Type B pancreatic cell (in vitro differentiated cells): ENCODE measurements at regions not wholly inside any gene's neighbourhood (a gene's known extent, or its start where the extent isn't known, plus 50 kb on each side); places are given as distances from the start of the nearest gene placed in this dataset.

Experiments used
- DNase-seq: peaks from one replicate; pipeline ENCODE4 v3.0.0; 2021; ENCODE audit warnings: mixed read lengths; ENCODE audit not compliant: unreplicated experiment; ENCODE audit errors: extremely low spot score
- H3K27ac Mint-ChIP-seq: 2 replicates; pipeline ENCODE4 v1.8.0; 2021; ENCODE audit warnings: mild to moderate bottlenecking, mixed read lengths
- H3K27me3 Mint-ChIP-seq: 2 replicates; pipeline ENCODE4 v1.8.0; 2021; ENCODE audit warnings: mixed read lengths
- H3K36me3 Mint-ChIP-seq: 2 replicates; pipeline ENCODE4 v1.8.0; 2021; ENCODE audit warnings: mixed read lengths
- H3K4me1 Mint-ChIP-seq: one replicate; pipeline ENCODE4 v1.8.0; 2021; ENCODE audit warnings: mixed read lengths; ENCODE audit not compliant: unreplicated experiment
- H3K4me3 Mint-ChIP-seq: 2 replicates; pipeline ENCODE4 v1.8.0; 2021; ENCODE audit warnings: mild to moderate bottlenecking, mixed read lengths
- H3K9me3 Mint-ChIP-seq: 2 replicates; pipeline ENCODE4 v1.8.0; 2021; ENCODE audit warnings: mixed read lengths
- CTCF ChIP-seq: fragments of 200-600 bp; sonication (generic); conservative IDR thresholded peaks from 2 replicates; pipeline ENCODE4 v1.5.0; 2021; ENCODE audit warnings: antibody characterized with exemption, mild to moderate bottlenecking

- Mint-ChIP-seq H3K27me3 (peaks cover 3% of the 10 kb centered on the region), H3K9me3 (peaks cover 24% of the 10 kb centered on the region), H3K4me1 (peaks cover 25% of the 10 kb centered on the region), H3K27ac (peak overlapping the region; percentile 2), H3K36me3 (peaks cover 13% of the 10 kb centered on the region), H3K4me3 (no peak overlapping the region)
- no peak for TF ChIP-seq CTCF
- DNase-seq = no peak
Measured at GRCh38 chr9:96115836-96116235, 186.1 kb downstream of the HSD17B3 start.

GRCh38 chr9:96113032-96113431, 188.9 kb downstream of the HSD17B3 start:
- peaks cover 10% of the 10 kb centered on the region for H3K36me3 Mint-ChIP-seq
- peaks cover 19% of the 10 kb centered on the region for H3K9me3 Mint-ChIP-seq
- DNase-seq = no peak
- peaks cover 31% of the 10 kb centered on the region for H3K4me1 Mint-ChIP-seq
- no peak for TF ChIP-seq CTCF
- no peak overlapping the region for H3K27ac Mint-ChIP-seq
- peaks cover 5% of the 10 kb centered on the region for H3K27me3 Mint-ChIP-seq
- no peak overlapping the region for H3K4me3 Mint-ChIP-seq

- Mint-ChIP-seq H3K36me3 (no peaks in the 10 kb centered on the region), H3K27ac (no peak overlapping the region), H3K4me1 (peaks cover 10% of the 10 kb centered on the region), H3K4me3 (no peak overlapping the region), H3K27me3 (peaks cover 5% of the 10 kb centered on the region), H3K9me3 (peaks cover 6% of the 10 kb centered on the region)
- DNase-seq = no peak
- TF ChIP-seq CTCF = no peak
Measured at GRCh38 chr9:96109680-96110351, 192.2 kb downstream of the HSD17B3 start.

- H3K27me3 Mint-ChIP-seq = peaks cover 5% of the 10 kb centered on the region
- H3K4me3 Mint-ChIP-seq = no peak overlapping the region
- DNase-seq = no peak
- peaks cover 10% of the 10 kb centered on the region for H3K4me1 Mint-ChIP-seq
- H3K9me3 Mint-ChIP-seq = peaks cover 8% of the 10 kb centered on the region
- no peak for TF ChIP-seq CTCF
- H3K27ac Mint-ChIP-seq = no peak overlapping the region
- H3K36me3 Mint-ChIP-seq = no peaks in the 10 kb centered on the region
Measured at GRCh38 chr9:96108691-96109380, 193.1 kb downstream of the HSD17B3 start.

GRCh38 chr9:96107436-96107835, 194.5 kb downstream of the HSD17B3 start:
- no peak overlapping the region for H3K4me3 Mint-ChIP-seq
- TF ChIP-seq CTCF = no peak
- H3K27me3 Mint-ChIP-seq = peaks cover 5% of the 10 kb centered on the region

More at GRCh38 chr9:96107436-96107835, 194.5 kb downstream of the HSD17B3 start:
- H3K9me3 Mint-ChIP-seq = peaks cover 10% of the 10 kb centered on the region
- H3K36me3 Mint-ChIP-seq = no peaks in the 10 kb centered on the region
- DNase-seq = no peak
- no peak overlapping the region for H3K27ac Mint-ChIP-seq
- H3K4me1 Mint-ChIP-seq = peaks cover 10% of the 10 kb centered on the region
